ENCODE measurements at regions not wholly inside any gene's neighbourhood (a gene's known extent, or its start where the extent isn't known, plus 50 kb on each side); places are given as distances from the start of the nearest gene placed in this dataset.
A peak's percentile ranks its signal among the peaks of the same experiment; 100 is the strongest.

DNA sequence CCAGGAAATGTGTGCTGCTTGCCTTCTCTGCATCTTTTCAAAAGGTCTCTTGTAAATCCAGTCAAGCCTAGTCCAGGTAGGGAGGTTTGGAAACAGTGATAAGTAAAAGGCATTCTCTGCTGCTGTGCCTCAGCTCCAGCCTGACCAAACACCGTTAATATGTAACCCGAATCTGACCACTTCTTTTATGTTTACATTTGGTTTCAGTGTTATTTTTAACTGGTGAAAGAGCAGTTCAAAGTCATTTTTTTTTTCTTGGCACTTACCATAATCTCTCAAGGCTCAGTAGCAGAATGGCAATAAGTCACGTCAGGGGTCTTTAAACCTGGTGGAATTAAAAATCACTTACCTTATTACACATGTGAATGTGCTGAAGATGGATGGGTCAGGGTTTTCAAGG is 216.8 kb downstream of the PTEN start:
- DNase-seq (ENCODE audit: low spot score) (no peak), ATAC-seq (no peak)
- Mint-ChIP-seq H3K4me1 (ENCODE audit: low read depth in 2 of 2) (peaks cover 28 to 48% of the 10 kb centered on the region in 2 donors), H3K36me3 (no peaks in the 10 kb centered on the region), H3K4me3 (no peak overlapping the region), H3K27me3 (peaks cover 28 to 35% of the 10 kb centered on the region in 2 donors), H3K9me3 (no peaks in the 10 kb centered on the region), H3K27ac (peak overlapping the region in 1 of 2 donors; percentile 19)

DNA sequence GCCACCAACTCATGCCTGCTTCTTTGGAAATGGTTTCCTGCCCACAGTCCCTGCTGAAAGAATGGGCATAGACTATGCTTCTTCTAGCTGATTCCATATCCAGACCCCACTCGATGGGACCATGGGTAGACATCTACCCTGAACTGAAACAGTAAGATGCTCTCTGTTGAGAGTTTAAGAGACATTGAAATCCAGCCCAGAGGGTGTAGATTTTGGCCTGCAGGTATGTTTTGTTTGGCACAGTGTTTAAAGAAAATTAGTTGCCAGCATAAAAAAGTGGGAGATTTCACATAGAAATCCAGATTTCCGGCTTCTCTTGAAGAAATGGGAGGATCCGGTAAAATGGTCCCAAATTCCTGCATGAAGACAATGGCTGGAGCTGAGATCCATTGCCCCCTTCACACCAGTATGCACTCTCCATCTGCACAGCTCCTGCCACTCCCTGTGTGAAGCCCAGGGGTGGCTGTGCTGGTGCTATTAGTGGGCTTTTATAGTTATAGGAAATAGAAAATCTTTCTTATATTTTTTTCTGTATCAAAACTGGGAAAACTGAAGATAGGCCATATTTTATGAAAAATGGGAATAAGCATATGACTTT is 218.1 kb downstream of the PTEN start:
- peak overlapping the region in 1 of 2 donors; percentile 24 for H3K27ac Mint-ChIP-seq
- H3K4me3 Mint-ChIP-seq = no peak overlapping the region
- peaks cover 29 to 30% of the 10 kb centered on the region in 2 donors for H3K27me3 Mint-ChIP-seq
- H3K9me3 Mint-ChIP-seq = no peaks in the 10 kb centered on the region
- peaks cover 22 to 38% of the 10 kb centered on the region in 2 donors for H3K4me1 Mint-ChIP-seq (ENCODE audit: low read depth in 2 of 2)
- H3K36me3 Mint-ChIP-seq = no peaks in the 10 kb centered on the region
- ATAC-seq (no peak), DNase-seq (ENCODE audit: low spot score) (no peak)

DNA sequence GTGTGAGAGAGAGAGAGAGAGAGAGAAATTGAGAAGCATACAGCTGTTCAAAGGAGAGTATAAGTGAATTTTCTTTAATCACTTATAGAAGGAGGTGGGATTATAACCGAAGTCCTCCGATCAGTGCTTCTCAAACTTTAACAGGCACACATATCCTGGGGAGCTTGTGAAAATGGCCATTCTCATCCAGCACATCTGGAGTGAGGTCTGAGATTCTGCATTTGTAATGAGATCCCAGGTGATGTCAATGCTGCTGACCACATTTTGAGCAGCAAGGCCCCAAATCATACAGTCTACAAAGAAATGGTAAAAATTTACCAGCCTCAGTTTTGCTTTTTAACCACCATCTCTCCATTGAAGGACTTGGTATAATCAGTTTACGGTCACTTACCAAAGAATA is 219.0 kb downstream of the PTEN start:
- H3K4me1 Mint-ChIP-seq (ENCODE audit: low read depth in 2 of 2) = peaks cover 24 to 30% of the 10 kb centered on the region in 2 donors
- H3K27ac Mint-ChIP-seq = peak overlapping the region; percentile 24 to 58
- peak in 1 of 2 donors; percentile 13 for ATAC-seq
- H3K9me3 Mint-ChIP-seq = no peaks in the 10 kb centered on the region
- H3K27me3 Mint-ChIP-seq = peaks cover 29 to 34% of the 10 kb centered on the region in 2 donors
- H3K4me3 Mint-ChIP-seq = peak overlapping the region; percentile 63
- no peak for DNase-seq (ENCODE audit: low spot score)
- no peaks in the 10 kb centered on the region for H3K36me3 Mint-ChIP-seq

DNA sequence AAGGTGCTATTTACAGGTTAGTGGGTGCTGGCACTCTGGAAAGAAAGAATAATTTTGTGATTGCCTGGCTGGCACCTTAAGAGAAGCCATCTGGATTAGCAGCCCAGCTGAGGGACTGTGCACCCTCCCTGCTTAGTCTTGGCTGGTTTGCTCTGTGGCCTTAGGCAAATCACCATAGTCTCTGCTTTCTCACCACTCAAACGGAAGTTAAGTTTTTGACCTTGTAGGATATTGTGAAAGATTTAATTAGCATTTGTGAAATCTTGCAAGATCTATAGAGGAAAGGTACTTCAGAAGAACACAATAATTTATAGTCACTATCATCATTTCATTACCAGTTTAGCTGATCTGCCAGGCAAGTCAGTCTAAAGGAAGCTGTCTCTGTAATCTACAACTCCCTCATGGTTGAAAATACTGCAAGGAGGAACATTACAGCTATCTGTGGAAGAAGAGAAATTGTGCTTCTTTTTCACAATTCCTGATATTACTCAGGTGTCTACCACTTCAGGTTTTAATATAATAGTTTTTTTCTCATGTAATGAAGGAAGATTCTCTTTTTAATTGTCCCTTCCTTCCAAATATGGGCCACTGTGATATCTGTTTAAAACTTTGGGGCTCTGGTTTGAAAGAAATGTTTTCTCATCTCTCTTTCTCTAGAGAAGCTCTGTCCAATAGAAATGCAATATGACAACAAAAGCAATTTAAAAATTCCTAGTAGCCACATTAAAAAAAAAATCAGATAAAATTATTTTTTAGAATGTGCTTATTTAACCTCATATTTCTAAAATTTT is 219.6 kb downstream of the PTEN start:
- Mint-ChIP-seq H3K36me3 (no peaks in the 10 kb centered on the region), H3K27ac (peak overlapping the region; percentile 24 to 58), H3K4me3 (no peak overlapping the region), H3K4me1 (ENCODE audit: low read depth in 2 of 2) (peaks cover 25% of the 10 kb centered on the region in 2 donors), H3K9me3 (no peaks in the 10 kb centered on the region), H3K27me3 (peaks cover 25 to 31% of the 10 kb centered on the region in 2 donors)
- ATAC-seq = peak; percentile 87
- DNase-seq (ENCODE audit: low spot score) = no peak

DNA sequence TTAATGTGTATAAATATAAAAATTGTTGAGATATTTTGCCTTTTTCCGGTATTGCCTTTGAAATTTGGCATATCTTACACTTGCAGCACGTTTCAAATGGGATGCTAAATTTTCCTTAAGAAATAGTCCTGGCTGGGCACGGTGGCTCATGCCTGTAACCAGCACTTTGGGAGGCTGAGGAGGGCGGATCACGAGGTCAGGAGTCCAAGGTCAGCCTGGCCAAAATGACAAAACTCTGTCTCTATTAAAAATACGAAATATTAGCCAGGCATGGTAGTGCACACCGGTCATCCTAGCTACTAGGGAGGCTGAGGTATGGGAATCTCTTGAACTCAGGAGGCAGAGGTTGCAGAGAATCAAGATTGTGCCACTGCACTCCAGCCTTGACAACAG is 220.2 kb downstream of the PTEN start:
- Mint-ChIP-seq H3K4me1 (ENCODE audit: low read depth in 2 of 2) (peaks cover 25% of the 10 kb centered on the region in 2 donors), H3K27ac (no peak overlapping the region), H3K9me3 (no peaks in the 10 kb centered on the region), H3K27me3 (peaks cover 21 to 28% of the 10 kb centered on the region in 2 donors), H3K4me3 (no peak overlapping the region), H3K36me3 (no peaks in the 10 kb centered on the region)
- DNase-seq (ENCODE audit: low spot score) = no peak
- no peak for ATAC-seq

DNA sequence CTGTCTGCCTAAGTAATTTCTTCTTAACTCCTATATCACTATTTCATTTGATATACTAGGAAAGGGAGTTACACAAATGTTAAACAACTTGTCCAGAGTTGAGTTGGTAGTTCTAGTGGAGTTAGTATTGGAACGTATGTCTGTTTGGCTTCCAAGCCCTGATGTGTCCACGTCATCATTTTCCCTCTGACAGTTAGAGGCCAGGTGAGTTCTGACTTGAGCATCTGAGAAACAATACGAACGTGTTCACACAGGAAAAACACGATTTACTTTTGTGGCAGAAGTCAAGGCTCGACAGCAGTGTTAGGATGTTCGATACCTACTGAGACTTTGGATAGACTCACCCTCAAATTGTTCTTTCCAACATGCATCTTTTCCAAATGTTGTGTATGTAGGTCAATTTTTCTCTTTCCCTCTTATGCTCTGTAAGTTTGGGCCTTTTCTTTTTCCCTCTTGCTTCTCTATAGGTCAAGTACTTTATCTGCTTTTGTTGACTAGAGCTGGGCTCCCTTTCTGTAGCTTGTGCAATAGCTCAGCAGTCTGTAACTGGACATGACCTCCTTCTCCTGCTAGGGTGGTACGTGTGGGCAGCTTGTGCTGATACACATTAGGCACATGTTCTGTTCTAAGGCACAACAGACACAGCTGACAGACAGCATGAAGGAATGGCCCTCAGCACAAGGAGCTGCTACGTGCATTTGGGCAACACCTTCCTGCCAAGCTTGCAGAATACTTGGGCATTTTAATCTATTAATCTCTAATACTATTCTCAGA is 222.9 kb downstream of the PTEN start:
- H3K27me3 Mint-ChIP-seq = peaks cover 11 to 17% of the 10 kb centered on the region in 2 donors

DNA sequence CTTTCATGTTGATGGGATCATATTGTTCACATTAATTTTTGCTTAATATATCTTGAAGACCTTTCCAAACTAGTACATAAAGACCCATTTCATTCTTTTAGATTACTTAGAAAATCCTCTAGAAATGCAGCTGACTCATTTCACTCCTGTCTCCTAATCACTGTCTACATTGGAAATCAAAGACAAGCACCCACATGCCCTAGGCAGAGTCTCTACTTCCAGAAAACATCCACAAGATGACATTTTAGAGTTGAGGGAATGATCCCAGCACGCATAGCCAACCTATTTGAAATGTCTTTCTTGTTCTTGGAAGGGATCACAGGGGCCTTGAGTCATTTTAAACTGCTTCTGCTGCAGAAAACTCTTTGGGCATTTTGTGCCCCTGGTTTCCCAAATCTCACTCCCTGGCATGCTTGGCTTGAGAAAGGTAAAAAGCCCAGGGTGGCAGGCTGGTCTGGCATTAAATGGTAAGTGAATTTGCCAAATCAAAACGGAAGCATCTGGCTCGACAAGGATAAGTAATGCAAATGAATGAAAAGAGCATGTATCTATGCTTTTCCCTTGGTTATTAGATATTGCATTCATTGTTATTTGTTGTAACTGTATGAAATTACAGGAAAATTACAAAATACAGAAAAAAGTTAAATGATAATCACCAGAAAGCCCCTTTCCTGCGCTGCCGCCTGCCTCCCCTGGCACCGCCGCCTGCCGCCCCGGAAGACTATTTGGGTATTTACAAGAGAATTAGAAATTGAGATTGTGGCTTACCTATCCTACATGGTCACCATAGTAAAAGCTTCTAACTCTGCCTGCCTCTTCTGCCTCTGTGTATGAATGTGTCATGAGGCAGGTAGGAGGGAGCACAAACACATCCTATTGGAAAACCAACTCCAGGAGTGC is 225.3 kb downstream of the PTEN start:
- Mint-ChIP-seq H3K4me1 (ENCODE audit: low read depth in 2 of 2) (peaks cover 45 to 49% of the 10 kb centered on the region in 2 donors), H3K36me3 (peaks cover 10% of the 10 kb centered on the region), H3K27ac (no peak overlapping the region), H3K27me3 (peaks cover 11 to 17% of the 10 kb centered on the region in 2 donors), H3K9me3 (peaks cover 7% of the 10 kb centered on the region), H3K4me3 (no peak overlapping the region)
- ATAC-seq (no peak), DNase-seq (ENCODE audit: low spot score) (no peak)

More for the DNA sequence above, 222.9 kb downstream of the PTEN start:
- Mint-ChIP-seq H3K27ac (no peak overlapping the region), H3K36me3 (peaks cover 10% of the 10 kb centered on the region), H3K4me3 (no peak overlapping the region), H3K9me3 (peaks cover 7% of the 10 kb centered on the region), H3K4me1 (ENCODE audit: low read depth in 2 of 2) (peaks cover 38 to 41% of the 10 kb centered on the region in 2 donors)
- no peak for ATAC-seq
- DNase-seq (ENCODE audit: low spot score) = no peak

DNA sequence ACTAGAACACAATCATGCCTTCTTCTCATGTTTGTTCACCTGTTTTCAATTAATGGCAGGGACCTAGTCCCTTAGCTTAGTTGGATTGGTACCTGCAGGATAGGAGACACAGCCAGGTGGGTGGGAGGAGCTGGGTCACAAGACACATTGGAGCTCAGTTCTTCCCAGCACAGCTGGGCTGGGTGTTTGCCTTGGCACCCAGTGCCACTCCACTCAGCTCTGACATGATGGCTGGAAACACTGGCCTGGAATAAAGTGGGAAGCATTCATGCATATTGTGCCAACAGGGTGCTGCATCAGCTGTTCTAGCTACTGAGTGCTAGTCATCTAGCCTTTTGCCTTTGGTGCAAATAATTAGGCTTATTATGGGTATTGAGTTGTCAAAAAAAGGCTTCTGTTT is 226.1 kb downstream of the PTEN start:
- Mint-ChIP-seq H3K9me3 (peaks cover 7% of the 10 kb centered on the region), H3K36me3 (peaks cover 10% of the 10 kb centered on the region), H3K4me3 (peak overlapping the region; percentile 77), H3K27ac (peak overlapping the region in 1 of 2 donors; percentile 87), H3K4me1 (ENCODE audit: low read depth in 2 of 2) (peaks cover 45 to 49% of the 10 kb centered on the region in 2 donors), H3K27me3 (peaks cover 12 to 17% of the 10 kb centered on the region in 2 donors)
- no peak for ATAC-seq
- DNase-seq (ENCODE audit: low spot score) = no peak

DNA sequence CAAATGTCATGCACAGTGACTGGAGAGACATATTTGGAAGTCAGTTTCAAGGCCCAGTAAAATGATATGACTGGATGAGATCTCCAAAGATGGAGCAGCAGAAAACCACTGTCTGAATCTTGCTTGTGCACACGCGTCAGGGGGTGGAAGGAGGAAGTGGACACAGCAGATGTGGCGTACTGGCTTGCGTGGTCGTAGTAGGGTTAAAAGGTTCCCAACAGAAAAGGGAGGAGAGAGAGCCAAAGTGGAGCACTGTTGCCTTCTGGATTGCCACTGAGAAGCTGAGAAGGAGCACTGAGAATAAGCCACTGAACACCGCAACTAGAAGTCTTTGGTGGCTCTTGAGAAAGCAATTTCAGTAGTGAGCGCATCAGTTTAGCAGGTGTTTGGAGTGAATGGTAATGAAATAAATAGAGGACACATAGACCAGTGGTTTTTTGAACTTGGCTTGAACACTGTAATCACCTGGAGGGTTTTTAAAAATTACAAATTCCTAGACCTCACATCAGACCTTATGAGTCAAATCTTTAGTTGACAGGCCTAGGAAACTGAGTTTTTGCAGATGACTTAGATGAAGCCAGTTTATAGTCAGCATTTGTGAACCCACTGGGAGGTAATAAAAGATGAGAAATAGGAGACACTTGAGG is 227.3 kb downstream of the PTEN start:
- H3K4me1 Mint-ChIP-seq (ENCODE audit: low read depth in 2 of 2) = peaks cover 48 to 51% of the 10 kb centered on the region in 2 donors
- peak in 1 of 2 donors; percentile 43 for ATAC-seq
- peaks cover 11 to 17% of the 10 kb centered on the region in 2 donors for H3K27me3 Mint-ChIP-seq
- peak overlapping the region; percentile 84 to 87 for H3K27ac Mint-ChIP-seq
- peaks cover 7% of the 10 kb centered on the region for H3K9me3 Mint-ChIP-seq
- DNase-seq (ENCODE audit: low spot score) = no peak
- peak overlapping the region; percentile 77 for H3K4me3 Mint-ChIP-seq
- H3K36me3 Mint-ChIP-seq = peaks cover 10% of the 10 kb centered on the region

DNA sequence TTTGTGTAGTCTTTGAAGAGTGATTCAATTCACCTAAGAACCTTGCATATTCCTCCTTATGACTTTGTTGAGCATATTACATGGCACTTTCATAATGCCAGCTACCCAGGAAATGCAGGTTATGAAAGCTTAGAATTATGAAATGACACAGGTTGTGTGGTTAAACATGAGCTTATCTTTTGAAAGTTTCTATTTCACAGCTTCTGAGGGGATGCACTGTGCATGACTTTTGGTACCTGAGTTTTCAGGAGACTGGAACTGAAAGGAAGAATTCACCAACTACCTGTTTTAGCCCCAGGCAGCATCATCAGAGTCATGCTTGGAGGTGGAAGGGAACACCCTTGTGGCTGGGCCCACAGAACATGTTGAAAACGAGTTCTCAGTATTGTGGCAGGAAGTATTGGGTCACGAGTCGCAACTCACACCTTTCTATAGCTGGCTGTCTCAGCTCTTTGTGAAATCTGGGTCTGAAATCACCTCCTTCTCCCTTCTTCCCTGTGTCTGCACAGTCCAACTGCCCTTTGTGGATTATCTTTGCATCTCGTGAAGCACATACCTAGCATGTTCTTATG is 228.2 kb downstream of the PTEN start:
- H3K4me1 Mint-ChIP-seq (ENCODE audit: low read depth in 2 of 2) = peaks cover 48 to 49% of the 10 kb centered on the region in 2 donors
- ATAC-seq = peak; percentile 87 to 91
- H3K36me3 Mint-ChIP-seq = peaks cover 10% of the 10 kb centered on the region
- H3K9me3 Mint-ChIP-seq = peaks cover 7% of the 10 kb centered on the region
- H3K27me3 Mint-ChIP-seq = peaks cover 11 to 17% of the 10 kb centered on the region in 2 donors
- peak overlapping the region; percentile 84 to 87 for H3K27ac Mint-ChIP-seq
- peak overlapping the region; percentile 77 for H3K4me3 Mint-ChIP-seq
- peak; percentile 81 for DNase-seq (ENCODE audit: low spot score)

DNA sequence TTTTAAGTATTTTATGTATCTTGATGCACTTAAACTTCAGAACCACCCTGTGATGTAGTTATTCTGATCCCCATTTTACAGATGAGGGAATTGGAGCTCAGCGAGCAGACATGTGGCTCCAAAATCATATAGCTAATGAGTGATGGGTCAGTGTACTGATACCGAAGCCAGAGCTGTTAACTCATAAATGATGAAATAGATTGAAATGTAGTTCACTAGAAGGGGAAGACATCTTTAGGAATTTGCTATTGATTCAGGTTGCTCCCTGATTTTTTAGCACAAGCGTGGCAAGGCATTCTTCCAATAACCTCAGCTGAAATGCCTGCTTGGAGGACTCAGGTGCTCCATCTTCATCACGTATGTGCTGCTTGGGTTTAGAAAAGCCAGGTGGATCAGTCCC is 228.8 kb downstream of the PTEN start:
- Mint-ChIP-seq H3K36me3 (peaks cover 10% of the 10 kb centered on the region), H3K27me3 (peaks cover 8 to 15% of the 10 kb centered on the region in 2 donors), H3K4me1 (ENCODE audit: low read depth in 2 of 2) (peaks cover 48% of the 10 kb centered on the region in 2 donors), H3K27ac (peak overlapping the region; percentile 84 to 87), H3K4me3 (peak overlapping the region; percentile 77), H3K9me3 (peaks cover 7% of the 10 kb centered on the region)
- DNase-seq (ENCODE audit: low spot score) (no peak), ATAC-seq (no peak)

DNA sequence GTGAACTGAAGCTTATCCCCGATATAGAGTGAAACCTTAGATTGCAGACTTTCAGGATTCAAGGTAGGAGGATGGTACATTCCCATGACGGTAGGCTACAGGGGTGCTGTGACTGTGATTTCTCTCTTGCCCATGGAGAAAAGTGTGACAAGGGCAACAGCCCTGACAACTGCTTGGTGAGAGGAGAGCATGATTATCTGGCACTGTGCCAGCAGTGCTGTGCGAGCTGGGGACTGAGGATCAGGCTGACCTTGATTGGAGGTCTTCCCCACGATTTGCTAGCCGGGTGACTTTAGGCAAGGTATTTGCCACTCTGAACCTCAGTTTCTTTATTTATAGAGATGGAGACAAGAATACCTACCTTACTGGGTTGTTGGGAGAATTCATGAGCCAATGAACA is 229.5 kb downstream of the PTEN start:
- H3K27me3 Mint-ChIP-seq = peaks cover 5 to 12% of the 10 kb centered on the region in 2 donors
- H3K27ac Mint-ChIP-seq = peak overlapping the region in 1 of 2 donors; percentile 87
- peak overlapping the region; percentile 7 for H3K4me3 Mint-ChIP-seq
- H3K9me3 Mint-ChIP-seq = peaks cover 7% of the 10 kb centered on the region
- ATAC-seq (no peak), DNase-seq (ENCODE audit: low spot score) (no peak)
- peaks cover 46 to 48% of the 10 kb centered on the region in 2 donors for H3K4me1 Mint-ChIP-seq (ENCODE audit: low read depth in 2 of 2)
- H3K36me3 Mint-ChIP-seq = peaks cover 10% of the 10 kb centered on the region

All from natural killer cell treated with Interleukin-12 subunit alpha and Interleukin-12 subunit beta and Interleukin-15 and Interleukin-18, amount 100 ng/mL, for 72 hours (primary cell).